ENCODE measurements at regions not wholly inside any gene's neighbourhood (a gene's known extent, or its start where the extent isn't known, plus 50 kb on each side); places are given as distances from the start of the nearest gene placed in this dataset.

GRCh38 chr14:85276161-85276978 is 253.6 kb upstream of the FLRT2 start:
- Histone ChIP-seq H2AK5ac (ENCODE audit: low read length, severe bottlenecking) (no peak overlapping the region), H2BK120ac (ENCODE audit: low read depth, low read length) (no peak overlapping the region), H3K4ac (ENCODE audit: low read depth in 1 of 2, low read length in 2 of 2) (no peak overlapping the region), H3K79me1 (replicated peaks; ENCODE audit: low read length, poor library complexity, severe bottlenecking) (no peaks in the 10 kb centered on the region), H3K9me3 (ENCODE audit: control insufficient read depth, low read length) (no peaks in the 10 kb centered on the region), H3K36me3 (ENCODE audit: control insufficient read depth in 1 of 2, insufficient read depth in 2 of 2, low read depth in 1 of 2, low read length in 2 of 2) (no peaks in the 10 kb centered on the region), H3K27ac (ENCODE audit: low read length, poor library complexity, severe bottlenecking) (no peak overlapping the region), H2BK15ac (ENCODE audit: low read depth, poor library complexity, severe bottlenecking) (no peak overlapping the region), H3K27me3 (ENCODE audit: control insufficient read depth in 1 of 2, insufficient read depth in 1 of 2, low read length in 2 of 2) (no peaks in the 10 kb centered on the region), H2AFZ (ENCODE audit: low read depth, low read length) (no peak overlapping the region), H3K4me2 (ENCODE audit: low read length, poor library complexity, severe bottlenecking) (no peak overlapping the region), H4K91ac (ENCODE audit: low read length) (no peak overlapping the region), H3K9ac (ENCODE audit: low read length) (no peak overlapping the region), H3K4me3 (ENCODE audit: insufficient read depth in 1 of 2, low read depth in 1 of 2, low read length in 2 of 2) (no peak overlapping the region), H4K8ac (ENCODE audit: low read length) (no peak overlapping the region), H3K18ac (ENCODE audit: low read depth in 1 of 2, low read length in 2 of 2) (no peak overlapping the region), H3K23ac (ENCODE audit: low read length in 2 of 2) (no peak overlapping the region), H3K14ac (ENCODE audit: low read length in 2 of 2) (peak overlapping the region in 1 of 2 experiments; percentile 15), H2BK12ac (ENCODE audit: low read length in 2 of 2) (no peak overlapping the region), H3K4me1 (ENCODE audit: control insufficient read depth, insufficient read depth, low read depth, low read length) (no peaks in the 10 kb centered on the region), H2BK5ac (ENCODE audit: low read depth, low read length, poor library complexity, severe bottlenecking) (no peak overlapping the region)
- no peak for DNase-seq
- 65% methylated on average over 3 of the region's 5 CpGs for WGBS

GRCh38 chr14:85276979-85277228 is 253.0 kb upstream of the FLRT2 start:
- Histone ChIP-seq H3K27me3 (ENCODE audit: control insufficient read depth in 1 of 2, insufficient read depth in 1 of 2, low read length in 2 of 2) (no peaks in the 10 kb centered on the region), H3K4ac (ENCODE audit: low read depth in 1 of 2, low read length in 2 of 2) (no peak overlapping the region), H3K18ac (ENCODE audit: low read depth in 1 of 2, low read length in 2 of 2) (no peak overlapping the region), H2BK12ac (ENCODE audit: low read length in 2 of 2) (no peak overlapping the region), H3K79me1 (replicated peaks; ENCODE audit: low read length, poor library complexity, severe bottlenecking) (no peaks in the 10 kb centered on the region), H3K27ac (ENCODE audit: low read length, poor library complexity, severe bottlenecking) (no peak overlapping the region), H2BK5ac (ENCODE audit: low read depth, low read length, poor library complexity, severe bottlenecking) (no peak overlapping the region), H3K9ac (ENCODE audit: low read length) (no peak overlapping the region), H3K4me2 (ENCODE audit: low read length, poor library complexity, severe bottlenecking) (no peak overlapping the region), H3K23ac (ENCODE audit: low read length in 2 of 2) (no peak overlapping the region), H3K36me3 (ENCODE audit: control insufficient read depth in 1 of 2, insufficient read depth in 2 of 2, low read depth in 1 of 2, low read length in 2 of 2) (no peaks in the 10 kb centered on the region), H4K8ac (ENCODE audit: low read length) (no peak overlapping the region), H2BK15ac (ENCODE audit: low read depth, poor library complexity, severe bottlenecking) (no peak overlapping the region), H3K4me1 (ENCODE audit: control insufficient read depth, insufficient read depth, low read depth, low read length) (no peaks in the 10 kb centered on the region), H3K4me3 (ENCODE audit: insufficient read depth in 1 of 2, low read depth in 1 of 2, low read length in 2 of 2) (no peak overlapping the region), H3K9me3 (ENCODE audit: control insufficient read depth, low read length) (no peaks in the 10 kb centered on the region), H2AFZ (ENCODE audit: low read depth, low read length) (no peak overlapping the region), H2BK120ac (ENCODE audit: low read depth, low read length) (no peak overlapping the region), H4K91ac (ENCODE audit: low read length) (no peak overlapping the region), H2AK5ac (ENCODE audit: low read length, severe bottlenecking) (no peak overlapping the region), H3K14ac (ENCODE audit: low read length in 2 of 2) (no peak overlapping the region)
- no CpG with 5 or more reads among the region's 2 CpGs for WGBS
- DNase-seq = no peak

- Histone ChIP-seq H2AFZ (ENCODE audit: low read depth, low read length) (no peak overlapping the region), H2BK5ac (ENCODE audit: low read depth, low read length, poor library complexity, severe bottlenecking) (no peak overlapping the region), H3K79me1 (replicated peaks; ENCODE audit: low read length, poor library complexity, severe bottlenecking) (no peaks in the 10 kb centered on the region), H2BK15ac (ENCODE audit: low read depth, poor library complexity, severe bottlenecking) (no peak overlapping the region), H3K27ac (ENCODE audit: low read length, poor library complexity, severe bottlenecking) (no peak overlapping the region), H3K36me3 (ENCODE audit: control insufficient read depth in 1 of 2, insufficient read depth in 2 of 2, low read depth in 1 of 2, low read length in 2 of 2) (no peaks in the 10 kb centered on the region), H4K8ac (ENCODE audit: low read length) (no peak overlapping the region), H3K27me3 (ENCODE audit: control insufficient read depth in 1 of 2, insufficient read depth in 1 of 2, low read length in 2 of 2) (no peaks in the 10 kb centered on the region), H3K4me3 (ENCODE audit: insufficient read depth in 1 of 2, low read depth in 1 of 2, low read length in 2 of 2) (no peak overlapping the region), H3K14ac (ENCODE audit: low read length in 2 of 2) (no peak overlapping the region), H3K18ac (ENCODE audit: low read depth in 1 of 2, low read length in 2 of 2) (no peak overlapping the region), H3K23ac (ENCODE audit: low read length in 2 of 2) (no peak overlapping the region), H3K4ac (ENCODE audit: low read depth in 1 of 2, low read length in 2 of 2) (no peak overlapping the region), H2BK120ac (ENCODE audit: low read depth, low read length) (no peak overlapping the region), H3K4me2 (ENCODE audit: low read length, poor library complexity, severe bottlenecking) (no peak overlapping the region), H3K9ac (ENCODE audit: low read length) (no peak overlapping the region), H2AK5ac (ENCODE audit: low read length, severe bottlenecking) (no peak overlapping the region), H3K4me1 (ENCODE audit: control insufficient read depth, insufficient read depth, low read depth, low read length) (no peaks in the 10 kb centered on the region), H2BK12ac (ENCODE audit: low read length in 2 of 2) (no peak overlapping the region), H4K91ac (ENCODE audit: low read length) (no peak overlapping the region), H3K9me3 (ENCODE audit: control insufficient read depth, low read length) (no peaks in the 10 kb centered on the region)
- DNase-seq = no peak
- no CpG with 5 or more reads among the region's 1 CpG for WGBS
Measured at GRCh38 chr14:85279407-85279806, 250.5 kb upstream of the FLRT2 start.

- DNase-seq = peak; percentile 8
- WGBS = 71% methylated on average over 2 of the region's 2 CpGs
Measured at GRCh38 chr14:85280074-85280473, 249.9 kb upstream of the FLRT2 start.

More at GRCh38 chr14:85280074-85280473, 249.9 kb upstream of the FLRT2 start:
- Histone ChIP-seq H3K4ac (ENCODE audit: low read depth in 1 of 2, low read length in 2 of 2) (no peak overlapping the region), H3K14ac (ENCODE audit: low read length in 2 of 2) (no peak overlapping the region), H4K91ac (ENCODE audit: low read length) (no peak overlapping the region), H3K79me1 (replicated peaks; ENCODE audit: low read length, poor library complexity, severe bottlenecking) (no peaks in the 10 kb centered on the region), H3K36me3 (ENCODE audit: control insufficient read depth in 1 of 2, insufficient read depth in 2 of 2, low read depth in 1 of 2, low read length in 2 of 2) (no peaks in the 10 kb centered on the region), H2AK5ac (ENCODE audit: low read length, severe bottlenecking) (no peak overlapping the region), H3K9ac (ENCODE audit: low read length) (no peak overlapping the region), H2BK120ac (ENCODE audit: low read depth, low read length) (no peak overlapping the region), H3K4me1 (ENCODE audit: control insufficient read depth, insufficient read depth, low read depth, low read length) (no peaks in the 10 kb centered on the region), H4K8ac (ENCODE audit: low read length) (no peak overlapping the region), H3K4me2 (ENCODE audit: low read length, poor library complexity, severe bottlenecking) (no peak overlapping the region), H3K9me3 (ENCODE audit: control insufficient read depth, low read length) (no peaks in the 10 kb centered on the region), H3K27ac (ENCODE audit: low read length, poor library complexity, severe bottlenecking) (no peak overlapping the region), H2BK5ac (ENCODE audit: low read depth, low read length, poor library complexity, severe bottlenecking) (no peak overlapping the region), H3K18ac (ENCODE audit: low read depth in 1 of 2, low read length in 2 of 2) (no peak overlapping the region), H2BK12ac (ENCODE audit: low read length in 2 of 2) (no peak overlapping the region), H3K4me3 (ENCODE audit: insufficient read depth in 1 of 2, low read depth in 1 of 2, low read length in 2 of 2) (no peak overlapping the region), H3K27me3 (ENCODE audit: control insufficient read depth in 1 of 2, insufficient read depth in 1 of 2, low read length in 2 of 2) (no peaks in the 10 kb centered on the region), H2AFZ (ENCODE audit: low read depth, low read length) (no peak overlapping the region), H3K23ac (ENCODE audit: low read length in 2 of 2) (no peak overlapping the region), H2BK15ac (ENCODE audit: low read depth, poor library complexity, severe bottlenecking) (no peak overlapping the region)
